Esophagus muscularis mucosa (tissue), 4 donors: ENCODE measurements at regions not wholly inside any gene's neighbourhood (a gene's known extent, or its start where the extent isn't known, plus 50 kb on each side); places are given as distances from the start of the nearest gene placed in this dataset.
A peak's percentile ranks its signal among the peaks of the same experiment; 100 is the strongest.

Experiments
- DNase-seq: peaks from one replicate; pipeline ENCODE4 v3.0.0-alpha.2; 2017; ENCODE audit errors: extremely low spot score
- H3K27ac ChIP-seq, 4 donors: fragments of 200-600 bp; sonication (generic); replicated peaks in 1 of 4; 1 replicate in 3 of 4; 2 replicates in 1 of 4; pipeline ENCODE4 v1.5.1; 2016 to 2019; ENCODE audit warnings: mild to moderate bottlenecking in 1 of 4
- H3K27me3 ChIP-seq, 4 donors: fragments of 200-600 bp; sonication (generic); one replicate each; pipeline versions ENCODE4 v1.5.1 to v1.6.0; 2016 to 2019
- H3K36me3 ChIP-seq, 4 donors: fragments of 200-600 bp; sonication (generic); one replicate each; pipeline ENCODE4 v1.5.1; 2016 to 2019
- H3K4me1 ChIP-seq, 4 donors: fragments of 200-600 bp; sonication (generic); one replicate each; pipeline ENCODE4 v1.5.1; 2016 to 2019
- H3K4me3 ChIP-seq, 4 donors: fragments of 200-600 bp; sonication (generic); 1 replicate in 2 of 4; 2 replicates in 2 of 4; pipeline ENCODE4 v1.5.1; 2016 to 2019; ENCODE audit warnings: mild to moderate bottlenecking in 4 of 4, moderate library complexity in 1 of 4
- H3K9me3 ChIP-seq, 4 donors: fragments of 200-600 bp; sonication (generic); 1 replicate in 3 of 4; 2 replicates in 1 of 4; pipeline ENCODE4 v1.5.1; 2016 to 2019
- CTCF ChIP-seq, 3 experiments: fragments of 200-600 bp in 2 of 3; fragments of 450-650 bp in 1 of 3; sonication (generic) in 2 of 3; IDR thresholded peaks; one replicate each; pipeline ENCODE4 v1.5.1; 2017 to 2019; ENCODE audit warnings: antibody characterized with exemption in 3 of 3, mild to moderate bottlenecking in 2 of 3, moderate library complexity in 1 of 3
- EP300 ChIP-seq: sonication (generic); formaldehyde crosslinking; IDR thresholded peaks from one replicate; pipeline ENCODE4 v1.6.1; 2017; ENCODE audit warnings: antibody characterized with exemption
- POLR2A ChIP-seq: fragments of 450-650 bp; IDR thresholded peaks from one replicate; pipeline ENCODE4 v1.6.1; 2017; ENCODE audit warnings: antibody characterized with exemption, moderate library complexity, mild to moderate bottlenecking, low read depth
- POLR2AphosphoS5 ChIP-seq, 2 donors: sonication (generic); formaldehyde crosslinking; IDR thresholded peaks; one replicate each; pipeline ENCODE4 v1.6.1; 2017; ENCODE audit warnings: antibody characterized with exemption in 2 of 2
- WGBS: methylation state at CpG from one replicate; pipeline ENCODE4 v1.1.5; 2018; 5-methylcytosine and 5-hydroxymethylcytosine counted together
- intact Hi-C: fragments of 100-400 bp; cut with DNase I; formaldehyde crosslinking; loops from one replicate; pipeline ENCODE4 v1.15.1; 2023

GRCh38 chr4:12053556-12053955, 624.9 kb upstream of the HS3ST1 start:
- intact Hi-C loops, result no loop called here
- Histone ChIP-seq H3K9me3 (no peaks in the 10 kb centered on the region), H3K4me3 (no peak overlapping the region), H3K27ac (no peak overlapping the region), H3K27me3 (no peaks in the 10 kb centered on the region), H3K4me1 (no peaks in the 10 kb centered on the region), H3K36me3 (no peaks in the 10 kb centered on the region)
- DNase-seq, result no peak
- TF ChIP-seq POLR2AphosphoS5 (IDR thresholded peaks at IDR 0.05), result no peak
- TF ChIP-seq CTCF (IDR thresholded peaks at IDR 0.05), result no peak
- no peak for TF ChIP-seq EP300
- TF ChIP-seq POLR2A, result no peak

- intact Hi-C loops, result no loop called here
- no peak overlapping the region for H3K4me3 ChIP-seq
- no peak for DNase-seq
- H3K4me1 ChIP-seq, result no peaks in the 10 kb centered on the region
- no peaks in the 10 kb centered on the region for H3K9me3 ChIP-seq
- no peaks in the 10 kb centered on the region for H3K36me3 ChIP-seq
- H3K27ac ChIP-seq, result no peak overlapping the region
- TF ChIP-seq POLR2A (no peak), CTCF (IDR thresholded peaks at IDR 0.05) (no peak), EP300 (no peak), POLR2AphosphoS5 (IDR thresholded peaks at IDR 0.05) (no peak)
- no peaks in the 10 kb centered on the region for H3K27me3 ChIP-seq
These were observed 621.7 kb upstream of the HS3ST1 start for GRCh38 chr4:12050357-12050756.

- H3K9me3 ChIP-seq, result peaks cover 0 to 8% (median 0%) of the 10 kb centered on the region in 4 donors
- DNase-seq, result no peak
- no peak overlapping the region for H3K4me3 ChIP-seq
- no peak overlapping the region for H3K27ac ChIP-seq
- no peaks in the 10 kb centered on the region for H3K27me3 ChIP-seq
- no peaks in the 10 kb centered on the region for H3K36me3 ChIP-seq
- WGBS, result 79% methylated on average over 4 of the region's 4 CpGs
- intact Hi-C loops, result no loop called here
- H3K4me1 ChIP-seq, result no peaks in the 10 kb centered on the region
- TF ChIP-seq CTCF (IDR thresholded peaks at IDR 0.05), result no peak
- no peak for TF ChIP-seq POLR2A
- TF ChIP-seq POLR2AphosphoS5 (IDR thresholded peaks at IDR 0.05), result no peak
- TF ChIP-seq EP300, result no peak
These were observed 614.1 kb upstream of the HS3ST1 start for GRCh38 chr4:12042818-12043217.

GRCh38 chr4:12041828-12042227, 613.1 kb upstream of the HS3ST1 start:
- no peak for DNase-seq
- Histone ChIP-seq H3K9me3 (peaks cover 0 to 8% (median 0%) of the 10 kb centered on the region in 4 donors), H3K36me3 (no peaks in the 10 kb centered on the region), H3K4me1 (no peaks in the 10 kb centered on the region), H3K4me3 (no peak overlapping the region), H3K27me3 (no peaks in the 10 kb centered on the region), H3K27ac (no peak overlapping the region)
- peak in 1 of 3 experiments; percentile 10 for TF ChIP-seq CTCF (IDR thresholded peaks at IDR 0.05)
- TF ChIP-seq POLR2AphosphoS5 (IDR thresholded peaks at IDR 0.05), result no peak
- WGBS, result 55% methylated on average over 2 of the region's 2 CpGs
- intact Hi-C loops, result no loop called here

- Histone ChIP-seq H3K4me1 (no peaks in the 10 kb centered on the region), H3K9me3 (peaks cover 0 to 8% (median 0%) of the 10 kb centered on the region in 4 donors), H3K4me3 (no peak overlapping the region), H3K27ac (no peak overlapping the region), H3K27me3 (no peaks in the 10 kb centered on the region), H3K36me3 (no peaks in the 10 kb centered on the region)
- no peak for DNase-seq
- TF ChIP-seq POLR2A (no peak), POLR2AphosphoS5 (IDR thresholded peaks at IDR 0.05) (no peak), EP300 (no peak), CTCF (IDR thresholded peaks at IDR 0.05) (no peak)
- 70% methylated on average over 3 of the region's 3 CpGs for WGBS
- intact Hi-C loops, result no loop called here
These were observed 607.8 kb upstream of the HS3ST1 start for GRCh38 chr4:12036450-12036849.
